T-cell (primary cell): ENCODE measurements at regions not wholly inside any gene's neighbourhood (a gene's known extent, or its start where the extent isn't known, plus 50 kb on each side); places are given as distances from the start of the nearest gene placed in this dataset.
"Not testable (repeated sequence)": the region's sequence is repeated elsewhere in the genome, so short reads cannot be mapped to it uniquely, and the experiment has no call there.

ENCODE experiments used
- ATAC-seq, 4 experiments: fragments of 200-7000 bp in 3 of 4; fragments of 150-1000 bp in 1 of 4; cut with Tn5 transposase; replicated peaks in 1 of 4; 1 replicate in 3 of 4; 2 replicates in 1 of 4; pipeline ENCODE4 v1.10.0; 2021; ENCODE audit warnings: moderate library complexity in 3 of 4, mild to moderate bottlenecking in 2 of 4, moderate number of reproducible peaks in 1 of 4
- CTCF ChIA-PET, 2 donors: fragments of 300-600 bp; sonication (Branson Sonifier 250); formaldehyde crosslinking; loops; one replicate each; lab custom pipeline; 2022; ENCODE audit warnings: antibody characterized with exemption in 2 of 2; lab: Charles Lee
- POLR2A ChIA-PET, 2 donors: fragments of 300-600 bp; sonication (Branson Sonifier 250); formaldehyde crosslinking; loops; one replicate each; lab custom pipeline; 2022; ENCODE audit warnings: antibody characterized with exemption in 2 of 2; lab: Charles Lee
- DNase-seq, 35 experiments: peaks; one replicate each; pipeline versions ENCODE4 v3.0.0 to v3.0.0-alpha.2; 2013 to 2023
- H3K27ac ChIP-seq: one replicate; pipeline ENCODE4 v1.5.1; 2013; ENCODE audit warnings: low read length
- H3K27me3 ChIP-seq, 2 experiments: replicated peaks in 1 of 2; 1 replicate in 1 of 2; 2 replicates in 1 of 2; pipeline versions ENCODE4 v1.6.1 to v1.7.0; 2013; ENCODE audit warnings: low read length in 1 of 2, mixed read lengths in 1 of 2; ENCODE audit not compliant: control insufficient read depth in 2 of 2, insufficient read depth in 2 of 2; ENCODE audit errors: extremely low read depth in 1 of 2
- H3K36me3 ChIP-seq, 2 donors: 1 replicate in 1 of 2; 2 replicates in 1 of 2; pipeline versions ENCODE4 v1.6.1 to v1.7.0; 2013; ENCODE audit warnings: low read length in 1 of 2; ENCODE audit not compliant: control insufficient read depth in 2 of 2, insufficient read depth in 1 of 2; ENCODE audit errors: extremely low read depth in 1 of 2
- H3K4me1 ChIP-seq, 2 experiments: 1 replicate in 1 of 2; 2 replicates in 1 of 2; pipeline versions ENCODE4 v1.6.1 to v1.7.0; 2013; ENCODE audit warnings: low read length in 2 of 2, mixed read lengths in 1 of 2; ENCODE audit not compliant: insufficient read depth in 2 of 2, control insufficient read depth in 1 of 2; ENCODE audit errors: extremely low read depth in 1 of 2
- H3K4me3 ChIP-seq, 2 donors: 1 replicate in 1 of 2; 2 replicates in 1 of 2; pipeline versions ENCODE4 v1.5.1 to v1.7.0; 2013; ENCODE audit warnings: mild to moderate bottlenecking in 2 of 2, low read length in 1 of 2, moderate library complexity in 1 of 2; ENCODE audit not compliant: control insufficient read depth in 1 of 2; ENCODE audit errors: extremely low read depth in 1 of 2
- H3K9me3 ChIP-seq: 2 replicates; pipeline ENCODE4 v1.7.0; 2013
- H3K27ac Mint-ChIP-seq, 2 donors: one replicate each; pipeline ENCODE4 v1.8.0; 2020 to 2021; ENCODE audit warnings: mild to moderate bottlenecking in 2 of 2, mixed read lengths in 2 of 2
- H3K27me3 Mint-ChIP-seq, 2 donors: one replicate each; pipeline ENCODE4 v1.8.0; 2021 to 2022; ENCODE audit warnings: mixed read lengths in 2 of 2
- H3K36me3 Mint-ChIP-seq: one replicate; pipeline ENCODE4 v1.8.0; 2021; ENCODE audit warnings: mixed read lengths
- H3K4me1 Mint-ChIP-seq, 3 donors: one replicate each; pipeline ENCODE4 v1.8.0; 2020 to 2022; ENCODE audit warnings: mixed read lengths in 3 of 3, mild to moderate bottlenecking in 1 of 3
- H3K4me3 Mint-ChIP-seq, 3 donors: one replicate each; pipeline ENCODE4 v1.8.0; 2020 to 2022; ENCODE audit warnings: mild to moderate bottlenecking in 3 of 3, mixed read lengths in 3 of 3, moderate library complexity in 3 of 3
- H3K9me3 Mint-ChIP-seq, 3 donors: one replicate each; pipeline ENCODE4 v1.8.0; 2020 to 2022; ENCODE audit warnings: mixed read lengths in 3 of 3
- WGBS: methylation state at CpG from one replicate; pipeline ENCODE4 v1.1.5; 2013; ENCODE audit warnings: missing lambda C conversion rate; ENCODE audit not compliant: insufficient coverage; 5-methylcytosine and 5-hydroxymethylcytosine counted together

GRCh38 chr4:187664011-187664410 is 331.6 kb upstream of the ZFP42 start:
- DNase-seq (no peak), ATAC-seq (no peak)
- H3K9me3 ChIP-seq, result no peaks in the 10 kb centered on the region
- Mint-ChIP-seq H3K9me3 (peaks cover 3 to 27% (median 16%) of the 10 kb centered on the region in 3 donors), H3K27ac (no peak overlapping the region), H3K4me3 (no peak overlapping the region), H3K36me3 (no peaks in the 10 kb centered on the region), H3K27me3 (no peaks in the 10 kb centered on the region), H3K4me1 (no peaks in the 10 kb centered on the region)
- ChIA-PET CTCF (no interaction called here), POLR2A (no interaction called here)
- H3K4me3 ChIP-seq, result no peak overlapping the region
- H3K27me3 ChIP-seq, result no peaks in the 10 kb centered on the region
- H3K36me3 ChIP-seq, result no peaks in the 10 kb centered on the region
- no peak overlapping the region for H3K27ac ChIP-seq
- WGBS, result no CpG with 5 or more reads among the region's 5 CpGs
- no peaks in the 10 kb centered on the region for H3K4me1 ChIP-seq

- no peak overlapping the region for H3K27ac Mint-ChIP-seq
Observed at GRCh38 chr4:187665086-187665485, 330.5 kb upstream of the ZFP42 start.

GRCh38 chr4:187666034-187666433 is 329.5 kb upstream of the ZFP42 start:
- no peak overlapping the region for H3K4me3 ChIP-seq
- WGBS, result 40% methylated on average over 1 of the region's 4 CpGs
- Mint-ChIP-seq H3K36me3 (no peaks in the 10 kb centered on the region), H3K4me1 (no peaks in the 10 kb centered on the region), H3K9me3 (peaks cover 9 to 31% (median 21%) of the 10 kb centered on the region in 3 donors), H3K27me3 (no peaks in the 10 kb centered on the region), H3K27ac (no peak overlapping the region), H3K4me3 (no peak overlapping the region)
- ChIA-PET CTCF (no interaction called here), POLR2A (no interaction called here)
- no peaks in the 10 kb centered on the region for H3K4me1 ChIP-seq
- ATAC-seq (no peak), DNase-seq (no peak)
- no peak overlapping the region for H3K27ac ChIP-seq
- no peaks in the 10 kb centered on the region for H3K9me3 ChIP-seq
- no peaks in the 10 kb centered on the region for H3K27me3 ChIP-seq
- no peaks in the 10 kb centered on the region for H3K36me3 ChIP-seq

More at GRCh38 chr4:187665086-187665485, 330.5 kb upstream of the ZFP42 start:
- H3K4me1 ChIP-seq, result no peaks in the 10 kb centered on the region
- H3K4me3 Mint-ChIP-seq, result no peak overlapping the region
- H3K9me3 Mint-ChIP-seq, result peaks cover 3 to 27% (median 21%) of the 10 kb centered on the region in 3 donors
- POLR2A ChIA-PET, result no interaction called here
- no peaks in the 10 kb centered on the region for H3K27me3 Mint-ChIP-seq
- no peak overlapping the region for H3K27ac ChIP-seq
- no peaks in the 10 kb centered on the region for H3K4me1 Mint-ChIP-seq
- H3K36me3 ChIP-seq, result no peaks in the 10 kb centered on the region
- H3K36me3 Mint-ChIP-seq, result no peaks in the 10 kb centered on the region
- DNase-seq, result no peak
- H3K9me3 ChIP-seq, result no peaks in the 10 kb centered on the region
- ATAC-seq, result no peak
- H3K27me3 ChIP-seq, result no peaks in the 10 kb centered on the region
- CTCF ChIA-PET, result no interaction called here
- no peak overlapping the region for H3K4me3 ChIP-seq
- WGBS, result no CpG with 5 or more reads among the region's 1 CpG

- no peak overlapping the region for H3K4me3 Mint-ChIP-seq
- H3K27me3 ChIP-seq, result no peaks in the 10 kb centered on the region
- 71% methylated on average over 6 of the region's 9 CpGs for WGBS
- H3K4me3 ChIP-seq, result no peak overlapping the region
- H3K9me3 ChIP-seq, result no peaks in the 10 kb centered on the region
- no peaks in the 10 kb centered on the region for H3K36me3 Mint-ChIP-seq
- no peaks in the 10 kb centered on the region for H3K27me3 Mint-ChIP-seq
- POLR2A ChIA-PET, result no interaction called here
- no peaks in the 10 kb centered on the region for H3K4me1 Mint-ChIP-seq
- no peak for DNase-seq
- no peaks in the 10 kb centered on the region for H3K36me3 ChIP-seq
- H3K27ac ChIP-seq, result no peak overlapping the region
- no peak for ATAC-seq
- no peak overlapping the region for H3K27ac Mint-ChIP-seq
- CTCF ChIA-PET, result no interaction called here
- H3K9me3 Mint-ChIP-seq, result peaks cover 7 to 32% (median 24%) of the 10 kb centered on the region in 3 donors
- no peaks in the 10 kb centered on the region for H3K4me1 ChIP-seq
Observed at GRCh38 chr4:187666697-187667494, 328.7 kb upstream of the ZFP42 start.

- Histone ChIP-seq H3K27ac (no peak overlapping the region), H3K27me3 (no peaks in the 10 kb centered on the region), H3K4me1 (no peaks in the 10 kb centered on the region), H3K4me3 (no peak overlapping the region), H3K9me3 (no peaks in the 10 kb centered on the region), H3K36me3 (no peaks in the 10 kb centered on the region)
- ChIA-PET POLR2A (no interaction called here), CTCF (no interaction called here)
- H3K4me3 Mint-ChIP-seq, result no peak overlapping the region
- no peak for ATAC-seq
- no peaks in the 10 kb centered on the region for H3K4me1 Mint-ChIP-seq
- H3K27me3 Mint-ChIP-seq, result no peaks in the 10 kb centered on the region
- peaks cover 10 to 24% (median 16%) of the 10 kb centered on the region in 3 donors for H3K9me3 Mint-ChIP-seq
- no peak for DNase-seq
- no peak overlapping the region for H3K27ac Mint-ChIP-seq
- WGBS, result 80% methylated on average over 1 of the region's 4 CpGs
- H3K36me3 Mint-ChIP-seq, result no peaks in the 10 kb centered on the region
Observed at GRCh38 chr4:187668526-187669082, 327.0 kb upstream of the ZFP42 start.

GRCh38 chr4:187671521-187671920 is 324.1 kb upstream of the ZFP42 start:
- ATAC-seq, H3K4me3 Mint-ChIP-seq, H3K27ac Mint-ChIP-seq, H3K36me3 ChIP-seq, H3K36me3 Mint-ChIP-seq, H3K4me1 Mint-ChIP-seq, POLR2A ChIA-PET, DNase-seq, H3K4me3 ChIP-seq, CTCF ChIA-PET, H3K27me3 ChIP-seq, H3K4me1 ChIP-seq, H3K9me3 ChIP-seq, H3K27ac ChIP-seq, H3K27me3 Mint-ChIP-seq: not testable (repeated sequence)
- 82% methylated on average over 3 of the region's 13 CpGs for WGBS
- peaks cover 14 to 22% (median 18%) of the 10 kb centered on the region in 3 donors for H3K9me3 Mint-ChIP-seq
